Neutrophil (primary cell): ENCODE measurements at regions not wholly inside any gene's neighbourhood (a gene's known extent, or its start where the extent isn't known, plus 50 kb on each side); places are given as distances from the start of the nearest gene placed in this dataset.
"Not testable (repeated sequence)": the region's sequence is repeated elsewhere in the genome, so short reads cannot be mapped to it uniquely, and the experiment has no call there.

Experiments
- H3K27ac ChIP-seq: fragments of 200-600 bp; sonication (generic); 2 replicates; pipeline ENCODE4 v1.5.1; 2016; ENCODE audit warnings: mild to moderate bottlenecking, moderate library complexity
- H3K27me3 ChIP-seq: fragments of 200-600 bp; sonication (generic); 2 replicates; pipeline ENCODE4 v1.6.0; 2016; ENCODE audit warnings: mild to moderate bottlenecking
- H3K36me3 ChIP-seq: fragments of 200-600 bp; sonication (generic); 2 replicates; pipeline ENCODE4 v1.5.1; 2017
- H3K4me1 ChIP-seq, 2 experiments: fragments of 200-600 bp in 1 of 2; sonication (generic) in 1 of 2; 1 replicate in 1 of 2; 2 replicates in 1 of 2; pipeline versions ENCODE4 v1.5.1 to v1.6.1; 2013 to 2016; ENCODE audit warnings: low read depth in 1 of 2, low read length in 1 of 2, mild to moderate bottlenecking in 1 of 2, moderate library complexity in 1 of 2; ENCODE audit not compliant: control insufficient read depth in 1 of 2, insufficient read depth in 1 of 2
- H3K4me3 ChIP-seq, 2 experiments: fragments of 200-600 bp in 1 of 2; sonication (generic) in 1 of 2; 1 replicate in 1 of 2; 2 replicates in 1 of 2; pipeline ENCODE4 v1.5.1; 2013 to 2016; ENCODE audit warnings: low read depth in 1 of 2, low read length in 1 of 2, mild to moderate bottlenecking in 1 of 2, moderate library complexity in 1 of 2
- H3K9me3 ChIP-seq: fragments of 200-600 bp; sonication (generic); 2 replicates; pipeline ENCODE4 v1.5.1; 2016
- CTCF ChIP-seq: fragments of 200-600 bp; sonication (generic); IDR thresholded peaks from 2 replicates; pipeline ENCODE4 v1.5.1; 2016; ENCODE audit warnings: antibody characterized with exemption

GRCh38 chr10:32139223-32140073 lies 83.2 kb upstream of the KIF5B start:
- no peak for TF ChIP-seq CTCF
- Histone ChIP-seq H3K4me1 (peaks cover 6 to 7% of the 10 kb centered on the region in 2 experiments), H3K9me3 (no peaks in the 10 kb centered on the region), H3K27ac (no peak overlapping the region), H3K4me3 (no peak overlapping the region), H3K27me3 (no peaks in the 10 kb centered on the region), H3K36me3 (no peaks in the 10 kb centered on the region)

- not testable (repeated sequence) for H3K4me3 ChIP-seq, H3K27ac ChIP-seq, H3K36me3 ChIP-seq, H3K27me3 ChIP-seq, H3K4me1 ChIP-seq, H3K9me3 ChIP-seq
Measured at GRCh38 chr10:32136927-32137326, 80.7 kb upstream of the KIF5B start.

GRCh38 chr10:32135796-32136195 lies 79.6 kb upstream of the KIF5B start:
- not testable (repeated sequence) for H3K4me3 ChIP-seq, H3K36me3 ChIP-seq, H3K4me1 ChIP-seq, H3K9me3 ChIP-seq, H3K27me3 ChIP-seq, H3K27ac ChIP-seq

GRCh38 chr10:32132357-32132946 lies 76.2 kb upstream of the KIF5B start:
- H3K27ac ChIP-seq: no peak overlapping the region

GRCh38 chr10:32131388-32131787 lies 75.2 kb upstream of the KIF5B start:
- no peaks in the 10 kb centered on the region for H3K4me1 ChIP-seq
- H3K4me3 ChIP-seq: no peak overlapping the region
- no peaks in the 10 kb centered on the region for H3K9me3 ChIP-seq
- no peaks in the 10 kb centered on the region for H3K36me3 ChIP-seq
- no peak overlapping the region for H3K27ac ChIP-seq
- no peak for TF ChIP-seq CTCF
- no peaks in the 10 kb centered on the region for H3K27me3 ChIP-seq

More at GRCh38 chr10:32132357-32132946, 76.2 kb upstream of the KIF5B start:
- H3K9me3 ChIP-seq: no peaks in the 10 kb centered on the region
- no peaks in the 10 kb centered on the region for H3K36me3 ChIP-seq
- H3K27me3 ChIP-seq: no peaks in the 10 kb centered on the region
- H3K4me1 ChIP-seq: no peaks in the 10 kb centered on the region
- no peak overlapping the region for H3K4me3 ChIP-seq
- no peak for TF ChIP-seq CTCF

- Histone ChIP-seq H3K27ac (no peak overlapping the region), H3K4me3 (no peak overlapping the region), H3K36me3 (no peaks in the 10 kb centered on the region), H3K27me3 (no peaks in the 10 kb centered on the region), H3K9me3 (no peaks in the 10 kb centered on the region), H3K4me1 (no peaks in the 10 kb centered on the region)
- TF ChIP-seq CTCF: no peak
Measured at GRCh38 chr10:32130788-32131187, 74.6 kb upstream of the KIF5B start.
